Liver (tissue), 3 donors: ENCODE measurements at regions not wholly inside any gene's neighbourhood (a gene's known extent, or its start where the extent isn't known, plus 50 kb on each side); places are given as distances from the start of the nearest gene placed in this dataset.
"Not testable (repeated sequence)": the region's sequence is repeated elsewhere in the genome, so short reads cannot be mapped to it uniquely, and the experiment has no call there.

Source experiments
- EGR1 ChIP-seq, 2 donors: IDR thresholded peaks; 2 replicates each; pipeline ENCODE4 v1.6.1; 2016 to 2018; ENCODE audit warnings: antibody characterized with exemption in 2 of 2, low read depth in 2 of 2
- NR2F2 ChIP-seq: IDR thresholded peaks from 2 replicates; pipeline ENCODE4 v1.6.1; 2016; ENCODE audit warnings: antibody characterized with exemption
- RAD21 ChIP-seq, 2 donors: IDR thresholded peaks; 2 replicates each; pipeline ENCODE4 v1.6.1; 2016; ENCODE audit warnings: antibody characterized with exemption in 2 of 2, mild to moderate bottlenecking in 2 of 2
- RXRA ChIP-seq, 2 donors: IDR thresholded peaks; 2 replicates each; pipeline ENCODE4 v1.6.1; 2017 to 2018; ENCODE audit warnings: antibody characterized with exemption in 2 of 2, mild to moderate bottlenecking in 1 of 2
- YY1 ChIP-seq: IDR thresholded peaks from 2 replicates; pipeline ENCODE4 v1.6.1; 2016; ENCODE audit warnings: antibody characterized with exemption, mild to moderate bottlenecking
- TF ChIP-seq, protein P1 (sequence below): fragments of 150-350 bp; IDR thresholded peaks from 2 replicates; pipeline ENCODE4 v1.5.1; 2017; ENCODE audit warnings: improper control_type of control experiment, low read depth, low read length; ENCODE audit not compliant: missing input control
- donor health status: healthy.
- donor health status: healthy.

DNA sequence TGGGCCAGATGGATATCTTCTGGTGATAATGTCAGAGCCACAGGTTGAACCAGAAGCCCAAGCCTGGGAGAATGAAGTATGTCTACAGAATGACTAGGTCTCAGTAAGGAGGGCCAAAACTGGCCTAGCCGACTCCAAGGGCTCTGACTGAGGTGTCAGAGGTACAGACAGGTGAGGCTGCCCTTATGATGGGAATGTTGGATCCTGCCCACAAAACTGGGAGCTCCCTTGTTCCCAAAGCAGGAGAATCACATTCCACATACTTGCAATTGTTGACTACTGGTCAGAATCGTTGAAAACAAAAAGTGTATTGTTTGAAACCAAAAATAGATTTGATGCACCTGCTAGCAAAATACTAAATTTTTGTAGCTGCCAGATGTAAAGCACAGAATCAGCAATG lies 350.2 kb downstream of the BCL2L11 start:
- TF ChIP-seq, protein P1, sequence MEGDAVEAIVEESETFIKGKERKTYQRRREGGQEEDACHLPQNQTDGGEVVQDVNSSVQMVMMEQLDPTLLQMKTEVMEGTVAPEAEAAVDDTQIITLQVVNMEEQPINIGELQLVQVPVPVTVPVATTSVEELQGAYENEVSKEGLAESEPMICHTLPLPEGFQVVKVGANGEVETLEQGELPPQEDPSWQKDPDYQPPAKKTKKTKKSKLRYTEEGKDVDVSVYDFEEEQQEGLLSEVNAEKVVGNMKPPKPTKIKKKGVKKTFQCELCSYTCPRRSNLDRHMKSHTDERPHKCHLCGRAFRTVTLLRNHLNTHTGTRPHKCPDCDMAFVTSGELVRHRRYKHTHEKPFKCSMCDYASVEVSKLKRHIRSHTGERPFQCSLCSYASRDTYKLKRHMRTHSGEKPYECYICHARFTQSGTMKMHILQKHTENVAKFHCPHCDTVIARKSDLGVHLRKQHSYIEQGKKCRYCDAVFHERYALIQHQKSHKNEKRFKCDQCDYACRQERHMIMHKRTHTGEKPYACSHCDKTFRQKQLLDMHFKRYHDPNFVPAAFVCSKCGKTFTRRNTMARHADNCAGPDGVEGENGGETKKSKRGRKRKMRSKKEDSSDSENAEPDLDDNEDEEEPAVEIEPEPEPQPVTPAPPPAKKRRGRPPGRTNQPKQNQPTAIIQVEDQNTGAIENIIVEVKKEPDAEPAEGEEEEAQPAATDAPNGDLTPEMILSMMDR = not testable (repeated sequence)
- TF ChIP-seq NR2F2; YY1; EGR1 (IDR thresholded peaks at IDR 0.05; ENCODE audit: low read depth in 2 of 2); RXRA (IDR thresholded peaks at IDR 0.05); RAD21 (IDR thresholded peaks at IDR 0.05): not testable (repeated sequence)
